Omental fat pad (tissue), 3 donors: ENCODE measurements at regions not wholly inside any gene's neighbourhood (a gene's known extent, or its start where the extent isn't known, plus 50 kb on each side); places are given as distances from the start of the nearest gene placed in this dataset.

Source experiments
- ATAC-seq: fragments of 150-250 bp; one replicate; pipeline ENCODE4 v1.9.1; 2016; ENCODE audit warnings: mild to moderate bottlenecking, moderate library complexity; ENCODE audit not compliant: low FRiP score
- DNase-seq: peaks from one replicate; pipeline ENCODE4 v3.0.0-alpha.2; 2019; ENCODE audit warnings: low spot score
- CTCF ChIP-seq, 3 donors: fragments of 450-650 bp; IDR thresholded peaks; one replicate each; pipeline ENCODE4 v1.5.1; 2016 to 2017; ENCODE audit warnings: antibody characterized with exemption in 3 of 3, mild to moderate bottlenecking in 3 of 3, moderate library complexity in 2 of 3

- TF ChIP-seq CTCF (IDR thresholded peaks at IDR 0.05) = no peak
- no peak for ATAC-seq
- DNase-seq = no peak
These were observed 244.4 kb upstream of the COL8A1 start for GRCh38 chr3:99393961-99394360.

GRCh38 chr3:99388780-99389179, 249.6 kb upstream of the COL8A1 start:
- DNase-seq = no peak
- TF ChIP-seq CTCF (IDR thresholded peaks at IDR 0.05) = no peak
- ATAC-seq = no peak

- ATAC-seq (no peak), DNase-seq (no peak)
- no peak for TF ChIP-seq CTCF (IDR thresholded peaks at IDR 0.05)
These were observed 253.8 kb upstream of the COL8A1 start for GRCh38 chr3:99384596-99384995.

- no peak for ATAC-seq
- DNase-seq = no peak
- TF ChIP-seq CTCF (IDR thresholded peaks at IDR 0.05) = no peak
These were observed 261.5 kb upstream of the COL8A1 start for GRCh38 chr3:99376926-99377325.

GRCh38 chr3:99373846-99374210, 264.6 kb upstream of the COL8A1 start:
- DNase-seq = no peak
- no peak for ATAC-seq
- no peak for TF ChIP-seq CTCF (IDR thresholded peaks at IDR 0.05)

GRCh38 chr3:99373088-99373845, 265.1 kb upstream of the COL8A1 start:
- TF ChIP-seq CTCF (IDR thresholded peaks at IDR 0.05) = no peak
- no peak for DNase-seq
- ATAC-seq = no peak

- ATAC-seq = no peak
- no peak for DNase-seq
- TF ChIP-seq CTCF (IDR thresholded peaks at IDR 0.05) = no peak
These were observed 271.5 kb upstream of the COL8A1 start for GRCh38 chr3:99366663-99367429.
